Kidney (tissue), 13 donors: ENCODE measurements at regions not wholly inside any gene's neighbourhood (a gene's known extent, or its start where the extent isn't known, plus 50 kb on each side); places are given as distances from the start of the nearest gene placed in this dataset.
A peak's percentile ranks its signal among the peaks of the same experiment; 100 is the strongest.

Source experiments
- DNase-seq, 5 donors: peaks; one replicate each; pipeline ENCODE4 v3.0.0-alpha.2; 2013 to 2020
- FAIRE-seq: peaks from 2 replicates; lab custom pipeline; 2012; peaks lifted over from hg19 to GRCh38; lab: Jason Lieb, UNC
- H3K27ac ChIP-seq, 2 donors: one replicate each; pipeline ENCODE4 v1.7.0; 2013; ENCODE audit warnings: low read depth in 2 of 2, low read length in 2 of 2, inconsistent platforms in 1 of 2
- H3K27me3 ChIP-seq: one replicate; pipeline ENCODE4 v1.7.1; 2013; ENCODE audit warnings: low read length, inconsistent platforms; ENCODE audit not compliant: control insufficient read depth, insufficient read depth
- H3K36me3 ChIP-seq, 3 donors: one replicate each; pipeline versions ENCODE4 v1.7.0 to v1.7.1; 2013; ENCODE audit warnings: low read length in 3 of 3, control low read depth in 1 of 3, inconsistent platforms in 1 of 3; ENCODE audit not compliant: insufficient read depth in 3 of 3, control insufficient read depth in 2 of 3
- H3K4me1 ChIP-seq, 3 donors: one replicate each; pipeline versions ENCODE4 v1.7.0 to v1.7.1; 2013; ENCODE audit warnings: low read length in 3 of 3, inconsistent platforms in 1 of 3, low read depth in 1 of 3; ENCODE audit not compliant: control insufficient read depth in 2 of 3, insufficient read depth in 2 of 3
- H3K4me3 ChIP-seq, 3 donors: one replicate each; pipeline versions ENCODE4 v1.7.0 to v1.8.1; 2013; ENCODE audit warnings: low read length in 3 of 3, control low read depth in 1 of 3, inconsistent platforms in 1 of 3
- H3K9ac ChIP-seq, 3 donors: one replicate each; pipeline versions ENCODE4 v1.7.0 to v1.7.1; 2013; ENCODE audit warnings: low read length in 3 of 3, control low read depth in 1 of 3, inconsistent platforms in 1 of 3
- H3K9me3 ChIP-seq, 3 donors: one replicate each; pipeline versions ENCODE4 v1.7.0 to v1.7.1; 2013; ENCODE audit warnings: low read length in 3 of 3, control low read depth in 1 of 3, inconsistent platforms in 1 of 3; ENCODE audit not compliant: control insufficient read depth in 2 of 3, insufficient read depth in 1 of 3
- intact Hi-C: fragments of 100-400 bp; cut with DNase I; formaldehyde crosslinking; loops from one replicate; pipeline ENCODE4 v1.11.1; 2022
- TF ChIP-seq, protein P1 (sequence below): IDR thresholded peaks from 3 replicates; pipeline ENCODE4 v1.5.1; 2012; ENCODE audit warnings: mild to moderate bottlenecking, moderate library complexity, borderline replicate concordance; ENCODE audit not compliant: insufficient read depth; ENCODE audit errors: extremely low read depth
- donor health status: control.
- donor health status: control.
- donor health status: control.
- donor health status: control.
- donor health status: control.
- donor health status: DM: yes; HTN: yes; CAD: no.
- donor health status: Normal renal cell carcinoma (clear cell type).

DNA sequence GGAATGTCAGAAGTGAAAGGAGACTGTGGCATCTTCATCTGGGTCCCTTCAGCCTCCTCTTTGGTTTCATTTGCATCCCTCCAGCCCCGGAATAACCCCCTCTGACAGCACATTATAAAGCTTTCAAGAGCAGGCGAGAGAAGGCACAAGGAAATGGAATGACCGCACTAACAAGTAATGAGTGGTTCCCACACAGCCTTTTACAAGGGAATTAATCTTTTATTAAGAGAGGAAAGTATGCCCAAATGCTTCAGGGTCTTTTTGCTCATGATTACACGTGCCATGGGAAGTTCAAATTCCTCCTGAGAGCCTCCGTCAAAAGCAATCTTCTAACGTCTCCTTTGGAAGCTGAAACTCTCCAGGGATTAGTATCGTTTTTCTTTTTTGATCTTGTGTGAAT, 347.0 kb downstream of the BTBD3 start:
- FAIRE-seq (no peak), DNase-seq (peak in 2 of 5 donors; percentile 7 to 40)
- intact Hi-C loops: no loop called here
- H3K36me3 ChIP-seq: no peaks in the 10 kb centered on the region
- no peak overlapping the region for H3K9ac ChIP-seq
- TF ChIP-seq, protein P1, sequence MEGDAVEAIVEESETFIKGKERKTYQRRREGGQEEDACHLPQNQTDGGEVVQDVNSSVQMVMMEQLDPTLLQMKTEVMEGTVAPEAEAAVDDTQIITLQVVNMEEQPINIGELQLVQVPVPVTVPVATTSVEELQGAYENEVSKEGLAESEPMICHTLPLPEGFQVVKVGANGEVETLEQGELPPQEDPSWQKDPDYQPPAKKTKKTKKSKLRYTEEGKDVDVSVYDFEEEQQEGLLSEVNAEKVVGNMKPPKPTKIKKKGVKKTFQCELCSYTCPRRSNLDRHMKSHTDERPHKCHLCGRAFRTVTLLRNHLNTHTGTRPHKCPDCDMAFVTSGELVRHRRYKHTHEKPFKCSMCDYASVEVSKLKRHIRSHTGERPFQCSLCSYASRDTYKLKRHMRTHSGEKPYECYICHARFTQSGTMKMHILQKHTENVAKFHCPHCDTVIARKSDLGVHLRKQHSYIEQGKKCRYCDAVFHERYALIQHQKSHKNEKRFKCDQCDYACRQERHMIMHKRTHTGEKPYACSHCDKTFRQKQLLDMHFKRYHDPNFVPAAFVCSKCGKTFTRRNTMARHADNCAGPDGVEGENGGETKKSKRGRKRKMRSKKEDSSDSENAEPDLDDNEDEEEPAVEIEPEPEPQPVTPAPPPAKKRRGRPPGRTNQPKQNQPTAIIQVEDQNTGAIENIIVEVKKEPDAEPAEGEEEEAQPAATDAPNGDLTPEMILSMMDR: no peak
- H3K4me3 ChIP-seq: no peak overlapping the region
- H3K4me1 ChIP-seq: no peaks in the 10 kb centered on the region
- H3K9me3 ChIP-seq: no peaks in the 10 kb centered on the region
- no peaks in the 10 kb centered on the region for H3K27me3 ChIP-seq
- no peak overlapping the region for H3K27ac ChIP-seq

DNA sequence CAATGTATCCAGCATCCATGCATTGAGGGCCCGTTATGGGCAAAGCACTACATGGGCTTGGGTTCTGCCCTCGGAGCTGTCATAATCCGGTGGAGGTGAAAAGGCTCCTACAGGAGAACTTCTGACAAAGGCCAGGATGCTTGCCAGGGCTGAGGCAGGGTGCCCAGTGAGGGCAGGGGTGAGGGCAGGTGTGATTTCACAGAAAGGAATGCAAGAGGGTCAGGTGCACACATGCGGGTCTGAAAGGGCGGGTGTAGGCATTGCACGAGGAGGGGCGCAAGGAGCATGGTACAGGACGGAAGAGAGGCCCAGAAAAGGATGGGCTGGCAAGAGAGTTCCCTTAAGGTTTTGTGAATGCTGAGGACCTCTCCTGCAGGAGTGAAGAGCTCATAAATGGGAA, 348.0 kb downstream of the BTBD3 start:
- DNase-seq (no peak), FAIRE-seq (no peak)
- Histone ChIP-seq H3K9ac (no peak overlapping the region), H3K27me3 (no peaks in the 10 kb centered on the region), H3K9me3 (no peaks in the 10 kb centered on the region), H3K36me3 (no peaks in the 10 kb centered on the region), H3K4me1 (no peaks in the 10 kb centered on the region), H3K27ac (no peak overlapping the region), H3K4me3 (no peak overlapping the region)
- intact Hi-C loops: no loop called here
- TF ChIP-seq, protein P1: no peak

DNA sequence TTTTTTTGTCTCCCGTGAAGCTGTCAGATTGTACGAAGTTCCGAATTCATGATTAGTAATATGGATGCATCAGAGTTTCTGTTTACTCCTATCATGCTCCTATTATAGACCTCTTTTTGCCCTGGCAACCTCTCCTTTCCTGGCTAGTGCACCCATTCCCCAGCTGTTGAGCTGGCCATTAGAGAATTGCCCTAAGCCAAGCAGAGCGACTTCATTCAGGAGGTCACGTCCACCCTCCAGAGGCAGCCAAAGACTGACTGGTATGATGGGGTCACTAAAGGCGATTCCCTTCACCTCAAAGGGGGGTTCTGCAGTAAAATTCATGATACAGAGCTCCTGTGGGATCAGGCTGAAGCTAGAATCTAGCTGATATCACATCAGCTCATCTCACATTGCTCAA, 351.9 kb downstream of the BTBD3 start:
- H3K9me3 ChIP-seq: no peaks in the 10 kb centered on the region
- H3K4me1 ChIP-seq: no peaks in the 10 kb centered on the region
- DNase-seq: no peak
- intact Hi-C loops: no loop called here
- no peak overlapping the region for H3K4me3 ChIP-seq
- H3K9ac ChIP-seq: no peak overlapping the region
- TF ChIP-seq, protein P1: no peak
- H3K27me3 ChIP-seq: no peaks in the 10 kb centered on the region
- FAIRE-seq: no peak
- H3K27ac ChIP-seq: no peak overlapping the region
- H3K36me3 ChIP-seq: no peaks in the 10 kb centered on the region

DNA sequence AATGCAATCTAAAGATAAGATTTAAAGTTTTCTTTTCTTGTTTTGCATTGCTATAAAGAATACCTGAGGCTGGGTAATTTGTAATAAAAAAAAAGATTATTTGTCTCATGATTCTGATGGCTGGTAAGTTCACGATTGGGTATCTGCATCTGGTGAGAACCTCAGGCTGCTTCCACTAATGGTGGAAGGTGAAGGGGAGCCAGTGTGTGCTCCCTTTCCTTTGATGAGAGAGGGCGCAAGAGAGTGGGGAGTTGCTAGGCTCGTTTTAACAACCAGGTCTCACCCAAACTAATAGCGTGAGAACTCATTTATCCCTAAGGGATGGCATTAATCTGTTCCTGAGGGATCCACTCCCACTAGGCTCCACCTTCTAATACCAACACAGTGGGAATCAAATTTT, 353.2 kb downstream of the BTBD3 start:
- no peak overlapping the region for H3K27ac ChIP-seq
- no peak overlapping the region for H3K9ac ChIP-seq
- intact Hi-C loops: no loop called here
- H3K27me3 ChIP-seq: no peaks in the 10 kb centered on the region
- H3K36me3 ChIP-seq: no peaks in the 10 kb centered on the region
- TF ChIP-seq, protein P1: no peak
- no peak for DNase-seq
- no peak for FAIRE-seq
- no peaks in the 10 kb centered on the region for H3K4me1 ChIP-seq
- H3K4me3 ChIP-seq: no peak overlapping the region
- H3K9me3 ChIP-seq: no peaks in the 10 kb centered on the region
